ENCODE measurements at regions not wholly inside any gene's neighbourhood (a gene's known extent, or its start where the extent isn't known, plus 50 kb on each side); places are given as distances from the start of the nearest gene placed in this dataset.

GRCh38 chr2:33873076-33873605, 274.0 kb upstream of the FAM98A start:
- Histone ChIP-seq H3K4me2 (ENCODE audit: low read length) (no peak overlapping the region), H3K9ac (ENCODE audit: low read length) (no peak overlapping the region), H3K36me3 (ENCODE audit: low read depth, low read length) (no peaks in the 10 kb centered on the region), H3F3A (ENCODE audit: low read length, unreplicated experiment) (no peaks in the 10 kb centered on the region), H2AFZ (ENCODE audit: low read length) (no peak overlapping the region), H3K4me1 (ENCODE audit: insufficient read depth, low read length) (no peaks in the 10 kb centered on the region), H3K27ac (ENCODE audit: low read length) (no peak overlapping the region), H3K9me2 (replicated peaks; ENCODE audit: low read length) (no peaks in the 10 kb centered on the region), H3K27me3 (ENCODE audit: low read length) (no peaks in the 10 kb centered on the region), H3K79me2 (ENCODE audit: low read length) (no peaks in the 10 kb centered on the region), H3K4me3 (ENCODE audit: low read length) (no peak overlapping the region), H3K9me3 (ENCODE audit: low read length) (peaks cover 14% of the 10 kb centered on the region; the same call in 1 of the 2 replicates), H4K20me1 (ENCODE audit: low read length) (no peaks in the 10 kb centered on the region)
- DNase-seq (no peak), ATAC-seq (no peak)
- intact Hi-C loops (cut with micrococcal nuclease), result no loop called here
- ChIA-PET CTCF (no interaction called here), POLR2A (ENCODE audit: unreplicated experiment) (no interaction called here)
- BruUV-seq (replicated peaks), result no TSS peak
- TF ChIP-seq CTCF (conservative IDR thresholded peaks at IDR 0.05; ENCODE audit: low read depth, low read length) (no peak), EZH2phosphoT487 (IDR thresholded peaks at IDR 0.05; ENCODE audit: borderline replicate concordance, low read length) (no peak), EZH2 (IDR thresholded peaks at IDR 0.05; ENCODE audit: low read length, unreplicated experiment) (no peak)

DNA sequence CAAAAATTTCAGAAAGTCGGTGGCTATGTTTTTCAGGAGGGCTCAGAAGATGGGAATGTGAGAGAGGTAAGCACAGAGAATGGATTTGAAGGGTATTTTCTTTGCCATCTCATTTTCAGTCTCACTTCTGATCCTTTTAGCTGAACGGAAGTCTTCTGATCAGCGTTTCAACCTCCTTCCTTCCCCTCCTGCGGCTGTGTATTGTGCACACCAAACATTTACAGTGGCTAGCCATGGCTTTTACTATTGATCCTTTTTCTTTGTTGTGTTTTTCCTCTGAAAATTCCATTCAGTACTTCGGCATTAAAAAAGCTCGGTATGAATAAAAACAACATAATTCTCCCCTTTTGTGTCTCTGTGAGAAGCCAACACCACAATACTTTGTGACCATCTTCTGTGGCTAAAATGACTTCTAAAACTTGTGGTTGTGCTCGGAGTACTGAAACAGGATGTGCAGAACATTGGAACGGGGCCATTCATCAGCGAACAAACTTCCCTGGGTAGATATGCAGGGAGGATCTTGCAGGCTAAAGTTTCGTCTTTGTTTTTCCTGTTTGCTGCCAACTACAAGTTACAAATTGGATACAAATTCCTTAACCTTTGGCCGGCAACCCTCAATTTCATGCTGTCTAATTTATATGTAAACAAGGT, 260.8 kb upstream of the FAM98A start:
- Histone ChIP-seq H3K27ac (ENCODE audit: low read length) (no peak overlapping the region), H3K36me3 (ENCODE audit: low read depth, low read length) (no peaks in the 10 kb centered on the region), H3K27me3 (ENCODE audit: low read length) (peaks cover 9% of the 10 kb centered on the region; the same call in 1 of the 2 replicates), H3K4me2 (ENCODE audit: low read length) (no peak overlapping the region), H3K9me2 (replicated peaks; ENCODE audit: low read length) (no peaks in the 10 kb centered on the region), H3K9me3 (ENCODE audit: low read length) (no peaks in the 10 kb centered on the region), H3K9ac (ENCODE audit: low read length) (no peak overlapping the region), H3K4me1 (ENCODE audit: insufficient read depth, low read length) (no peaks in the 10 kb centered on the region), H2AFZ (ENCODE audit: low read length) (no peak overlapping the region), H3K79me2 (ENCODE audit: low read length) (no peaks in the 10 kb centered on the region), H3K4me3 (ENCODE audit: low read length) (no peak overlapping the region), H3F3A (ENCODE audit: low read length, unreplicated experiment) (no peaks in the 10 kb centered on the region), H4K20me1 (ENCODE audit: low read length) (no peaks in the 10 kb centered on the region)
- DNase-seq (no peak), ATAC-seq (no peak)
- ChIA-PET CTCF (no interaction called here), POLR2A (ENCODE audit: unreplicated experiment) (no interaction called here)
- intact Hi-C loops (cut with micrococcal nuclease), result no loop called here
- TF ChIP-seq CTCF (conservative IDR thresholded peaks at IDR 0.05; ENCODE audit: low read depth, low read length), result no peak
- TF ChIP-seq EZH2phosphoT487 (IDR thresholded peaks at IDR 0.05; ENCODE audit: borderline replicate concordance, low read length), result no peak
- no peak for TF ChIP-seq EZH2 (IDR thresholded peaks at IDR 0.05; ENCODE audit: low read length, unreplicated experiment)
- no TSS peak for BruUV-seq (replicated peaks)

GRCh38 chr2:33859176-33859575, 260.1 kb upstream of the FAM98A start:
- CTCF ChIA-PET, result no interaction called here

More at GRCh38 chr2:33859176-33859575, 260.1 kb upstream of the FAM98A start:
- H4K20me1 ChIP-seq (ENCODE audit: low read length), result no peaks in the 10 kb centered on the region
- no peak overlapping the region for H3K9ac ChIP-seq (ENCODE audit: low read length)
- no peak overlapping the region for H3K4me3 ChIP-seq (ENCODE audit: low read length)
- H3K27ac ChIP-seq (ENCODE audit: low read length), result no peak overlapping the region
- H2AFZ ChIP-seq (ENCODE audit: low read length), result no peak overlapping the region
- intact Hi-C loops (cut with micrococcal nuclease), result no loop called here
- ATAC-seq, result no peak
- no peaks in the 10 kb centered on the region for H3K36me3 ChIP-seq (ENCODE audit: low read depth, low read length)
- TF ChIP-seq CTCF (conservative IDR thresholded peaks at IDR 0.05; ENCODE audit: low read depth, low read length), result no peak
- TF ChIP-seq EZH2 (IDR thresholded peaks at IDR 0.05; ENCODE audit: low read length, unreplicated experiment), result no peak
- no peak for TF ChIP-seq EZH2phosphoT487 (IDR thresholded peaks at IDR 0.05; ENCODE audit: borderline replicate concordance, low read length)
- no peak overlapping the region for H3K4me2 ChIP-seq (ENCODE audit: low read length)
- POLR2A ChIA-PET (ENCODE audit: unreplicated experiment), result no interaction called here
- peaks cover 9% of the 10 kb centered on the region; the same call in 1 of the 2 replicates for H3K27me3 ChIP-seq (ENCODE audit: low read length)
- no peaks in the 10 kb centered on the region for H3K9me3 ChIP-seq (ENCODE audit: low read length)
- DNase-seq, result no peak
- no peaks in the 10 kb centered on the region for H3K4me1 ChIP-seq (ENCODE audit: insufficient read depth, low read length)
- no peaks in the 10 kb centered on the region for H3K79me2 ChIP-seq (ENCODE audit: low read length)
- no peaks in the 10 kb centered on the region for H3K9me2 ChIP-seq (replicated peaks; ENCODE audit: low read length)
- no peaks in the 10 kb centered on the region for H3F3A ChIP-seq (ENCODE audit: low read length, unreplicated experiment)
- no TSS peak for BruUV-seq (replicated peaks)
